ENCODE measurements at regions not wholly inside any gene's neighbourhood (a gene's known extent, or its start where the extent isn't known, plus 50 kb on each side); places are given as distances from the start of the nearest gene placed in this dataset.
"Not testable (repeated sequence)": the region's sequence is repeated elsewhere in the genome, so short reads cannot be mapped to it uniquely, and the experiment has no call there.

DNA sequence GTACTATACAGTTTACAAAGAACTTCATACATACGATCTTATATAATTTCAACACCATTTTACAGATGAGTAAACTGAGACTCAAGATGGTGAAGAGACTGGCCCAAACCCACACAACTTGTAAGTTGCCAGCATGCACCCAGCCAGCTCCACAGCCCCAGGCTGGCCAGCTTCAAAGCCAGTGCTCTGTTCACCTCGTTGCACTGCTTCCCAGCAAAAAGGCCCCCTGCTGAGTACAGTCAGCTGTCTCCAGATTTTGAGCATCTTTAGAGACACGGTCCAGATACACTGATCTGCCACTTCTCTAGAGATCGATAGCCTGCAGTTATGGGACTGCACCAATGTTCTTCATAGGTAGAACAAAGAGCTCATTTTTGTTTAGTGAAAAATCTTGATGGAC, 257.2 kb upstream of the CHAC2 start:
- ATAC-seq (ENCODE audit: low FRiP score) (no peak), DNase-seq (ENCODE audit: low spot score) (no peak)
- TF ChIP-seq, protein P1, sequence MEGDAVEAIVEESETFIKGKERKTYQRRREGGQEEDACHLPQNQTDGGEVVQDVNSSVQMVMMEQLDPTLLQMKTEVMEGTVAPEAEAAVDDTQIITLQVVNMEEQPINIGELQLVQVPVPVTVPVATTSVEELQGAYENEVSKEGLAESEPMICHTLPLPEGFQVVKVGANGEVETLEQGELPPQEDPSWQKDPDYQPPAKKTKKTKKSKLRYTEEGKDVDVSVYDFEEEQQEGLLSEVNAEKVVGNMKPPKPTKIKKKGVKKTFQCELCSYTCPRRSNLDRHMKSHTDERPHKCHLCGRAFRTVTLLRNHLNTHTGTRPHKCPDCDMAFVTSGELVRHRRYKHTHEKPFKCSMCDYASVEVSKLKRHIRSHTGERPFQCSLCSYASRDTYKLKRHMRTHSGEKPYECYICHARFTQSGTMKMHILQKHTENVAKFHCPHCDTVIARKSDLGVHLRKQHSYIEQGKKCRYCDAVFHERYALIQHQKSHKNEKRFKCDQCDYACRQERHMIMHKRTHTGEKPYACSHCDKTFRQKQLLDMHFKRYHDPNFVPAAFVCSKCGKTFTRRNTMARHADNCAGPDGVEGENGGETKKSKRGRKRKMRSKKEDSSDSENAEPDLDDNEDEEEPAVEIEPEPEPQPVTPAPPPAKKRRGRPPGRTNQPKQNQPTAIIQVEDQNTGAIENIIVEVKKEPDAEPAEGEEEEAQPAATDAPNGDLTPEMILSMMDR (IDR thresholded peaks at IDR 0.05), result no peak

DNA sequence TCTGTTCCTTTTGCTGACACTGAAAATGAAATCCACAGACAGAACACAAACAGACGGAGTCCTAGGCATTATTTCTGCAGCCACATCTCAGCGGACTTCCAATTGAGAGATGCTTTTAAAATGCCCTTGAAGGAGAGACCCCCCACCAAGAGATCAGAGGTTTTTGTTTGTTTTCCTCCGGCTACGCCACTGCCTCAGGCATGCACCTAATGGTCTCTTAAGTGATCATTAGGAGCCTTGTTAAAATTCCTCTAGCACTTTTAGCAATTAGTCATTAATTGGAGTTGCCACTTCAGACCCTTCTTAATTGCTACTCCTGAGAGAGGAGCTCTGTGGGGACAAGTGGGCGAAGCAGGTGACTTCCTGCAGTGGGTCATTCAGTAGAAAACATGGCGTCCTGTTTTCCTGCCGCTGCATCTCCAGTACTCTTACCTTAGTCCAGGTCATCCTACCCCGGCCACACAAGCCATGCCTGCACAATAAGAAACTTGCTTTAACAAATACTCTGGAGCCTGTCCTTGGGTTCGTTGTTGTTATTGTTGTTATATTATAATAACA, 257.7 kb upstream of the CHAC2 start:
- DNase-seq (ENCODE audit: low spot score) (no peak), ATAC-seq (ENCODE audit: low FRiP score) (no peak)
- TF ChIP-seq, protein P1 (IDR thresholded peaks at IDR 0.05), result no peak

DNA sequence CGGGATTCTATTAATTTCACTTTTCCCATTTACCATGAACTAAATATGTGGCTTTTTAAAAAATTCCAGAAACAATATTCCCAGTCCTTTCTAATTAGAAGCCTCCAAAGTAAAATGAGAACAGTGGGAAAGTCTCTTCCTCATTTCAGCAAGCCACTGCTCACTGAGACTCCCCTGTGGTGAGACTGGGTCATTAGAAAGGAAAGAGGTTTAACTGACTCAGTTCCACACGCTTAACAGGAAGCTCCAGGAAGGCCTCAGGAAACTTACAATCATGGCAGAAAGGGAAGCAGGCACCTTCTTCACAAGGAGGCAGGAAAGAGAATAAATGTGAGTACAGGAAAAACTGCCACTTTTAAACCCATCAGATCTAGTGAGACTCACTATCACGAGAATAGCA, 258.9 kb upstream of the CHAC2 start:
- DNase-seq (ENCODE audit: low spot score), result no peak
- ATAC-seq (ENCODE audit: low FRiP score), result no peak
- TF ChIP-seq, protein P1 (IDR thresholded peaks at IDR 0.05), result no peak

DNA sequence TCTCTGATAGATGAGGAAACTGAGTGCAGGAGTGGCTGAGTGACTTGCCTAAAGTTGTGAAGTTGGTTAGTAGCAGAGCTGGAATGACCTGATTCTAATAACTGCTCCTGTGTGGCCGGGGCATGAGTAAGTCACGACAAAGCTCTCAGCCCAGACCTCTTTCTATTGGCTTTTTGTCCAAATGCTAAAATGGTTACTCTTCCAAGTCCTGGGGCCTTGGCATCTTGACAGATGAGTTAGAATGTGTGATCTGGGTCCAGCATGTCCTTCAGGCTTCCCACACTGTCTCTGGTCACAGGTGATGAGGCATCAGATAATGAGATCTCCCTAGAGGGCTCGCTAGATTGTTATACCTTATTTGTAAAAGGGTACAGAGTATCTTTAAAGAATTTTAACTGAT, 260.5 kb upstream of the CHAC2 start:
- ATAC-seq (ENCODE audit: low FRiP score); DNase-seq (ENCODE audit: low spot score): not testable (repeated sequence)

- ATAC-seq (ENCODE audit: low FRiP score) (no peak), DNase-seq (ENCODE audit: low spot score) (no peak)
These were observed 261.8 kb upstream of the CHAC2 start for GRCh38 chr2:53505826-53506225.

DNA sequence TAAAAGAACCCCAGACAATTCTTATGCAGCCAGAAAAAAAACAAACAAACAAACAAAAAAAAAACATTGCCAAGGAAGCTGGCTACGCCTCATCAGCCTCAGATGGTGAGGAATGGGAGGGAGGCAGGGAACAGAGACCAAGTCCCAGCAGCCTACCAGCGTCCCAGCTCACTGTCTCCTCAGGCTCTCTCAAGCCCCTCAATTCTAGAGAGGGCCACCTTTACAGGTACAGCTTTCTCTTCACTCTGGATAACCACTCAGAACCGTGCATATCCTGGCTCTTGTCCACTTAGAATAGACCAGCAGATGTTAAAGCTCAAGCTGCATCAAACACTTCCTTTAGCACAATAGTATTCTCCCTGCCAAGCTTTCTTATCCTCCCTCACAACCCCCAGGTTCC, 263.1 kb upstream of the CHAC2 start:
- DNase-seq (ENCODE audit: low spot score), result no peak
- TF ChIP-seq, protein P1 (IDR thresholded peaks at IDR 0.05), result no peak
- no peak for ATAC-seq (ENCODE audit: low FRiP score)

More at GRCh38 chr2:53505826-53506225, 261.8 kb upstream of the CHAC2 start:
- TF ChIP-seq, protein P1 (IDR thresholded peaks at IDR 0.05), result no peak

DNA sequence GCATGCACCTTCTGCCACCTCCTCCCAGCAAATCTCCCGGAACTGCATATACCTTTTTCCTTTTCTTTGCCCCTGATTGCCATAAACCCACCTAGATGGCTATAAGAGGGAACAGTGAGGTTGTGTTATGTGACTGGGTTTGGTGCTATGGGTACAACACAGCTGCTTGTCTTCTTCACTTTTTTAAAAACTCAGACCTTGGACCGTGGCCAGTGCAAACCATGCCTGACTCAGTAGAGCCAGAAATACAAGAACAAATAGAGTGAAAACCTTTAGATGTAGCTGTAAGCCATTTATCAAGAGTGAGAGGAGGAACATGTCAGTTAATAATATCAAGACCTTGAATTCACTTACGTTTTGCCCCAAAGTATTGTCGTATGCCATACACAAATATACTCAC, 267.4 kb upstream of the CHAC2 start:
- ATAC-seq (ENCODE audit: low FRiP score), result no peak
- TF ChIP-seq, protein P1 (IDR thresholded peaks at IDR 0.05), result no peak
- DNase-seq (ENCODE audit: low spot score), result no peak

DNA sequence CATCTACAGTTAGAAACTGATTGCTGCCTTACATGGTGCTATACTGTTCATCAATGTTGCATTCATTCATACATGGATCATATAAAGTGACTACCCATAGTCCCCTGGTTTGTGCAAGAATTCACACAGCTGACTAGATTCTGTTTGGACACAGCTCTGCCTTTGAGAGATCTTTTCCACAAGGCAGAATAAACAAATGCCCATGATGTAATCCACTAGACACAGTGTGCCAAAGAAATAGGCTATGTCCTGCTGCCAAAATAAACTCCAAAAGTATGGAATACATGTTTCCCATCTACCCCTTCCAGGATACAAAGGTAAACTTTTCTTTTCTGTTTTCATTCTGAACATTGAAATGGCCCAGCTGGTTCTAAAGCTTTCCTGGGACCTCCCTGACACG, 269.4 kb upstream of the CHAC2 start:
- TF ChIP-seq, protein P1 (IDR thresholded peaks at IDR 0.05), result no peak
- ATAC-seq (ENCODE audit: low FRiP score), result no peak
- DNase-seq (ENCODE audit: low spot score), result no peak

All from omental fat pad (tissue), 3 donors.